ENCODE measurements at regions not wholly inside any gene's neighbourhood (a gene's known extent, or its start where the extent isn't known, plus 50 kb on each side); places are given as distances from the start of the nearest gene placed in this dataset.
"Not testable (repeated sequence)": the region's sequence is repeated elsewhere in the genome, so short reads cannot be mapped to it uniquely, and the experiment has no call there.

- no peak for DNase-seq
These were observed 75.7 kb upstream of the GUCY1A1 start for GRCh38 chr4:155590796-155591585.

DNA sequence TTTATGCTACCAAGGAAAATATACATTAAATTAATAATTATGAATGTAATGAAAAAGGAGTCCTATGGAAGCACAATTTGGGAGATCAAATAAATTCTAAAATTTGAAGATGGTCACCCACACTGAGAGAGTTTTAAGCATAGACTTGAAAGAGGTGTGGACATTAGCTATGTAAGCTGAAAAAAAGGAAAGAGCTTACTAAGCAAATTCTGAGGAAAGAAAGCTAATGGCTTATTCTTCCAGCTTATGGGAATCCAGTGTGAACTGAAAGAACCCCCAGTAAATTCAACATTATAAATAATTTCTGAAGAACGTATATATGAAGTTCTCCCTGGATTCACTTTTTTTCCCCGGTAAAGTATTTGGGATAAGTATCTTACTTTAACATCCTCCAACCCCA, 78.2 kb upstream of the GUCY1A1 start:
- no peak for DNase-seq

DNA sequence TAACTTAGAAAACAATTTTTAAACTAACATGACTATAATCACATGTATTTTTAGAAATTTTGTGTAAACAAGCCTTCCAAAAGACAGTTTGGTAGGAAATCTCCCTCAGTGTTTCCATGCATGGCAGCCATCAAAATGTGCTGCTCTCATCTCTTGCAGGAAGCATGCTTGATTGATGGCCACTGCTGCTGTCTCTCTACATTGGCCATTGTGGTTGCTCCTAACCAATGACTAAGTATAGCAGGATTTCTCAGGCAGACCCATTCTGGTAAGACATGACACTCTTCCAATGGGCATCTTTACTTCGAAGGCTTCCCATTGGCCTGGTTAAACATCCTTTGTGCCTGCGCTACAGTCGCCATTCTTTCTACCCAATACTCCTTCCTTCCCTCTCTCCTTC, 78.9 kb upstream of the GUCY1A1 start:
- DNase-seq: no peak

DNA sequence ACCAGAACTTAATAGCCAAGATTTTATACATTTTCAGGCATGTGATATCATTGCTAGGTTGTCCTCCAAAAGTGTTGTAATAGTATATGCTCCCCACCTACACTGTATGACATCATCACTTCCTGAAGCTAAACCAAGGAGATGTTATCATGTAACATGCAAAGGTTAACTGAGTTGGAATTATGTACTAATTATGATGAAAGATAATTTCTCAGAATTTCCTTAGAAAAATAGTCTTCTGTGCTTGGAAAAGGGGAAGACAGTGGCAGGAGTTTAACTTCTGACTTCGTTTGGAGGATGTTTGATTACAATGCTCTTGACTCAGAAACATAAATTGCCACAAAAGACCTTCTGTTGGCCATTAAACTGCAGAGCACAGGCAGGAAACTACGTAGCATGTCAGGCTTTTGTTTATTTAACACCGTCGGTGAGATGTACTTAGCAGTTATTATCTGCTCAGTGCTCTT, 83.6 kb upstream of the GUCY1A1 start:
- DNase-seq: no peak

DNA sequence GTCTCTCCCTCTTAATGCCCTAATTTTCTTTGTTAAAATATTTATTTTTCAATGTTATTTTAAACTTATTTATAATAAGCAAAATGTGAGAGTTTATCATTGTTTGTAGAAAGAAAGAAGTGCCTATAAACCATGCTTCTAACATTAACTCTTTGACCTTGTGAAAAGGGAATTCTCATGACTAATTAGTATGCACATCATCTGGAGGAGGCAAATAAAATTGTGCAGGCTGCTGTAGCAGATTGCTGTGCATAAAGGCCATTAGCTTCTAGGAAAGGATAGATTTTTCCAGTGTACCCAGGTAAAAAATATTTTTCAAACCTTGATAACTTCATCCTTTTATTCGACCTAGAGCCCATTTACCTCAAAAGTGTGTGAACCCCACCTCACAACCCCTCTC, 84.6 kb upstream of the GUCY1A1 start:
- no peak for DNase-seq

DNA sequence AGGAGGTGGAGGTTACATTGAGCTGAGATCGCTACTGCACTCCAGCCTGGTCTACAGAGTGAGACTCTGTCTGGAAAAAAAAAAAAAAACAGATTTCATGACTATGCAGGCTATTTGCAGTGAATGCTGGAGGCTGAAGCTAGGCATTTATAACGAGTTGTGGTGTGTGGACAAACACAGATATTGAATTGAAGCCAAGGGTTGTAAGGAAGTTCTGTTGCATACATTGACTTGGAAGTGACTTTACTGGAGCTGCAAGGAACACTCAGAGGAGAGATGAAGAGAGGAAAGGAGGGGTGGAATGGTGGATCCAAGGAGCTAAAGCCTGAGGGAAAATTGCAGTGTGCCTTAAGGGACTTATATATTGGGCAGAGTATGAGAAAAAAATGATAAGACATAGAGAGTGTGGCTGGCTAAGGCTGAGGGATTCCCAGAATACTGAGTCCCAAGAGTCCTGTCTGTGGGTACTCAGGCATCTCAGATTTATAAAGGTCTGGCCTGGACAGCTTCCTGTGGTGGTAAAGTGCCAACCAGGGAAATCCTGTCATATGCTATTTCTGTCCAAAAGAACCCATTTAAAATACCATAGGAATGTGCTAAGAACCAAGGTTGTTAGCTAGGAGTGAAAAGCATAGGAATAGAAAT, 87.8 kb upstream of the GUCY1A1 start:
- no peak for DNase-seq

- no peak for DNase-seq
These were observed 88.4 kb upstream of the GUCY1A1 start for GRCh38 chr4:155578219-155578618.

- not testable (repeated sequence) for DNase-seq
These were observed 92.3 kb upstream of the GUCY1A1 start for GRCh38 chr4:155574329-155574728.

DNA sequence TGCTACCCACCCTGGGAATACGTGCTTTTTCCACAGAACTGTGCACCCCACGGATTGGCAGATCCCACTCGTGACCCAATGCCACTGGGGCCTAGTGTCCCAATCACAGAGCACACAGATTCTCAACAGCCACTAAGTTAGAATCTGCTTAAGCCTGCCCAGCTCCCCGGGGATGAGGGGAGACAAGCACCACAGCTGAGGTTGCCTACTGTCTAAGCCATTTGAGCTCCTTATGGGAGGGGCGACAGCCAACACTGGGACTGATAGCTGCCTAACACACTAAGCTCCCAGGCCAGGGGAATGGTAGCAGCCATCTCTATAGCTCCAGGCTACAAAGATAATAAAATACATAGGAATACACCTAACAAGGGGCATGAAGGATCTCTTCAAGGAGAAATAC, 93.5 kb upstream of the GUCY1A1 start:
- no peak for DNase-seq

GRCh38 chr4:155572106-155572703, 94.4 kb upstream of the GUCY1A1 start:
- DNase-seq: no peak

- no peak for DNase-seq
These were observed 95.3 kb upstream of the GUCY1A1 start for GRCh38 chr4:155571184-155571944.

DNA sequence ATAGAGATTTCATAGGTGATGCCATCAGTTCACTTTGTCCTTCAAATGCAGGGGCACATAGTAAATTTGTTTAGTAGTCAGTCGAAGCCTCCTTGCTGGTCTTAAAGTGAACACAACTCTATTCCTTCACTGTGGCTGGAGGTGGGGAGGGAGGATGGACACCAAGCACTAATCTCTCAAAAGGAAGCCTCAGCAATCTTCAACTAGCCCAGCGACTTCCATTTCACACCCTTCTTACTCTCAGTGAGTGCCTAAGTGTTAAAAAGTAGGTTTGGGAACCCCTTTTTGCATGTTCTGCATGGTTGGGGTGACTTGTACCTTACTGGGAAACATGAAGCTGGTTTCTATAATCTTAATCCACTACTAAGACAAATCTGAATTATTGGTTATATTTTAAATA, 96.0 kb upstream of the GUCY1A1 start:
- DNase-seq: no peak

- DNase-seq: no peak
These were observed 96.6 kb upstream of the GUCY1A1 start for GRCh38 chr4:155569960-155570515.

GRCh38 chr4:155569471-155569870, 97.2 kb upstream of the GUCY1A1 start:
- DNase-seq: no peak

GRCh38 chr4:155568641-155569220, 97.9 kb upstream of the GUCY1A1 start:
- DNase-seq: no peak

- no peak for DNase-seq
These were observed 100.3 kb upstream of the GUCY1A1 start for GRCh38 chr4:155566354-155566753.

- DNase-seq: no peak
These were observed 100.9 kb upstream of the GUCY1A1 start for GRCh38 chr4:155565776-155566175.

DNA sequence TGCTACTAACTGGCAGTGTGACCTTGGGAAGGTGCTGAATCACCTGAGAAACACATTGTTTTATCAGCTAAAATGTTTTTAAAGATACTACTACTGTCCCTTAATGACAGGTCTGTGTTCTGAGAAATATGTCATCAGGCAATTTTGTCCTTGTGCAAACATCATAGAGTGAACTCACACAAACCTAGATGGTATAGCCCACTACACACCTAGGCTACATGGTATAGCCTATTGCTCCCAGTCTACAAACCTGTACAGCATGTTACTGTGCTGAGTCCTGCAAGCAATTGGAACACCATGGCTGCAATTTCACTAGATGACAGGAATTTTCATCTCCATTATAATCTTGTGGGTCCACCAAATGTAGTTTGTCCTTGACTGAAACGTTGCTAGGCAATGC, 101.3 kb upstream of the GUCY1A1 start:
- DNase-seq: no peak

GRCh38 chr4:155564880-155565279, 101.8 kb upstream of the GUCY1A1 start:
- no peak for DNase-seq

GRCh38 chr4:155564086-155564485, 102.6 kb upstream of the GUCY1A1 start:
- no peak for DNase-seq

DNA sequence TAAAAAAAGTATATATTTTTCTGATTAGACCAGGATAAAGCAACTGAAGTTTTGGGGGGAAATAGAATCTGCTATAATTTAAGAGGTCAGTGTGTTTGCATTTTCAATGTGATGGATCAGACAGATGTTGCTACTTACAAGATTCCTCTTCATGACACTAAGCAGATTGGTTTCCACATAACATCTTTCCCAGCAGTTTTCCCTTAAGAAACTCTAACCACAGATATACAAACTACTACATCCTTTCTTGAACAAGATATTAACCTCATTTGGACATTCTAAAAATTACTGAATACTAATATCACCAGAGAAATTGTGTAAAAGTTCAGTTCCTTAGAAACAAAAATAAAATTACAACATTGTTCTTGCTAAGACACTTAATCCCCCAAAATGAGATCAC, 106.7 kb upstream of the GUCY1A1 start:
- no peak for DNase-seq

- DNase-seq: no peak
These were observed 114.5 kb upstream of the GUCY1A1 start for GRCh38 chr4:155552180-155552579.

DNA sequence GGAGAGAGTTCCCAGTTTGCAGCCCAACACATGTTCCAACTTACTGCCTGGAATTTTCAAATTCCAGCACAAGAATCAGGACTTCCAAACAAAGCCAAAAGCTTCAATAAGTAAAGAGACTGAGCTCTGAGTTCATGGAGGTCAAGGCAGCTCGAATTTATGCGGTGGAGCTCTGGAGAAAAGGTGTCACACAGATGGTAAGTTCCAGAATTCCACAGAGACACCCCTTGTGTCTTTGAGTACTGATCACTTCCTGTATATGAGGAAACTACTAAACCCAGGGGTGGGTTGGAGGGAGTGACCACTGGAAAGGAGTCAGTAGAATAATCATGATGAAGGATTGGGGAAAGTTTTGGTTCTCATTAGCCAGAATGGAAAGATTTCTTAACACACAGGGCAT, 118.5 kb upstream of the GUCY1A1 start:
- no peak for DNase-seq

Measured in activated CD4-positive, alpha-beta T cell treated with anti-CD3 and anti-CD28 coated beads, Interleukin-2, amount 50 U/mL, for 1 hour (primary cell).